Nucleus accumbens (tissue), 56 donors: ENCODE measurements at regions not wholly inside any gene's neighbourhood (a gene's known extent, or its start where the extent isn't known, plus 50 kb on each side); places are given as distances from the start of the nearest gene placed in this dataset.

ENCODE experiments used
- DNase-seq, 56 donors: peaks; one replicate each; lab custom pipeline; 2025; lab: John Stamatoyannopoulos, UW

GRCh38 chr18:78883501-78883900, 96.1 kb upstream of the SALL3 start:
- no peak for DNase-seq

GRCh38 chr18:78884502-78884901, 95.1 kb upstream of the SALL3 start:
- no peak for DNase-seq

GRCh38 chr18:78889250-78889649, 90.4 kb upstream of the SALL3 start:
- DNase-seq: no peak

DNA sequence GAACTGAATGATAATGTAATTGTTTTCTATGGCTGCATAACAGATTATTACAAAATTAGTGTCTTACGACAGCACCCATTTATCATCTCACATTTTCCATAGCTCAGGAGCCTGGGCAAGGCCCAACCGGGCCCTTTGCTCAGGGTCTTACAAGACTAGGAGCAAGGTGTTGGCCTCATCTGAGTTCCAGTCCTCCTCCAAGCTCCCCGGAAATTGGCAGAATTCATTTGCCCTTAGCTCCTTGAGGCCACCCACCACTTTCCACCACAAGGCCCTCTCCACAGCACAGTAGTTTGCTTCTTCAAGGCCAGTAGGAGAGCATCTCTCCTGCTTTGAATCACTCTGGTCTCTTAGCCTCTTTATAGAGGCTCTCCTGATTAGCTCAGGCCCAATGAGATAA, 89.2 kb upstream of the SALL3 start:
- no peak for DNase-seq

GRCh38 chr18:78891185-78891762, 88.3 kb upstream of the SALL3 start:
- DNase-seq: no peak

DNA sequence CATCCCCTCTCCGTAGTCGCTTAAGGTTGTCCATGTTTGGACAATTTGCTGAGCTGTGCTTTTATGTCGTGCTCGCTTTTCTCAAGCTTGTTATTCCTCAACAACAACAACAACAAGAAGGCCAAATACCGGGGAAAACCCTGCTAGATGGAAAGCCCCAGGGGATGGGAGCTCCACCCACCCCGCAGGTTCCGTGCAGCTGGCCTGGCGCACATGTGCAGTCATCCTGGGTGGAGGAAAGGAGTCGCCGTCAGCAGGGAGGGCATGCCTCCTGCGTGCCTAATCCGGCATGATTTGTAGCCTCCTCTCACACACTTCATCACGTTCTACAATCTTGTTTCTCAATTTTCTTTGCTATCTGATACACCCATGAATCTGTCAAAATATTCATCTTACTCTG, 87.4 kb upstream of the SALL3 start:
- DNase-seq: no peak

DNA sequence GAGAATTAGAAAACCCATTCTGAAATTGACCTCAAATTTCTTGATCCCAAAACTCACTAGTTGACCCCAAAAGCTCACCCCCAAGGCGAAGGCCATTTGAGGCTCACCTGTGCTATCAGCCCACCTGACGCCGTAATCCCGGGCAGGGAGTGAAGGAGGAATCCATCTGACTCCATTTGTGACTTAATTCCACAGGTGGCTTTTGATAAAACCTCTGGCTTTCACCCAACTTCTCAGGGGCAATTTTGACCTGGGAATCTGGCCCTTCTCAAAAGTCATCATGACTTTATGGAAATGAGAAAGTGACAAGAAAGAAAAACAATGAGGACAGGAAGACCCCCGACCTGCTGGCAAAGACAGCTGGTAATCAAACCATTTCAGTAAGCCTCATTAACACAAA, 86.9 kb upstream of the SALL3 start:
- DNase-seq: no peak

GRCh38 chr18:78893281-78894032, 86.2 kb upstream of the SALL3 start:
- DNase-seq: no peak

GRCh38 chr18:78894033-78894305, 85.6 kb upstream of the SALL3 start:
- no peak for DNase-seq

GRCh38 chr18:78895207-78896001, 84.2 kb upstream of the SALL3 start:
- DNase-seq: no peak

- no peak for DNase-seq
Observed at GRCh38 chr18:78896111-78896905, 83.3 kb upstream of the SALL3 start.

DNA sequence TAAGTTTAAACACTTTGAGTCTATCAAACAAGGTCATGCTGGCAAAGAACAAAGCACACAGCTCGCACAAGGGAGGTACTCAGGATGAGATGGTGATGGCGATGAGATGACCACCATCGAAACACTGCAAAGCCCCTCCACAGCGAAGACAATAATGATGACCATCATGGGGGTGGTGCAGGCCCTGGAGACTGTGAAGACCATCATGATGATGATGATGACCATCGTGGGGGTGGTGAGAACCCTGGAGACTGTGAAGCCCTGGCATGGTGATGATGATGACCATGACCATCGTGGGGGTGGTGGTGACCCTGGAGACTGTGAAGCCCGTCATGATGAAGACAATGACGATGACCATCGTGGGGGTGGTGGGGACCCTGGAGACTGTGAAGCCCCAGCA, 81.6 kb upstream of the SALL3 start:
- DNase-seq: no peak

DNA sequence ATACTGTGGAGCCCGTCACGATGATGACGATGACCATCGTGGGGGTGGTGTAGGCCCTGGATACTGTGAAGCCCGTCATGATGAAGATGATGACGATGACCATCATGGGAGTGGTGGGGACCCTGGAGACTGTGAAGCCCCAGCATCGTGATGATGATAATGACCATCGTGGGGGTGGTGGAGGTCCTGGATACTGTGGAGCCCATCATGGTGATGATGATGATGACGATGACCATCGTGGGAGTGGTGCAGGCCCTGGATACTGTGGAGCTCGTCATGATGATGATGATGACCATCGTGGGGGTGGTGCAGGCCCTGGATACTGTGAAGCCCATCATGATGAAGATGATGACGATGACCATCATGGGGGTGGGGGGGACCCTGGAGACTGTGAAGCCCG, 81.0 kb upstream of the SALL3 start:
- no peak for DNase-seq

DNA sequence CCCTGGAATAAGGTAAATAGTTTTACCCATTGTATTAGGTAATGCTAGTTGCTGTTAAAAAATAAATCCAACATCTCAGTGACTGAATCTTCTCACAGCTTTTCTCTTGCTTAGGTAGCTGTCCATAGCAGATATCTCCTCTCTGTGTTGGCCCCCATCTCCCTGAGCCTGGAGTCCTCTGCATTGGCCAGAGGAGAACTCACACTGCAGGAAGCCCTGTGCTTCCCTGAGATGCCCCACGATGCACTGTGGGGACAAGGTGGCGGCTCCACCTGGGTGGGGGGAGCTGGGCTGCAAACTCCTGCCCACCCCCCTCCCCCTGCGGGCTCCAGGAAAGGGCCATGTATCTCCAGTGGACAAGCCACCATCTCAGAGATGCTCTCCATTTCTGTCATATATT, 80.4 kb upstream of the SALL3 start:
- no peak for DNase-seq

- no peak for DNase-seq
Observed at GRCh38 chr18:78900938-78901909, 78.4 kb upstream of the SALL3 start.

DNA sequence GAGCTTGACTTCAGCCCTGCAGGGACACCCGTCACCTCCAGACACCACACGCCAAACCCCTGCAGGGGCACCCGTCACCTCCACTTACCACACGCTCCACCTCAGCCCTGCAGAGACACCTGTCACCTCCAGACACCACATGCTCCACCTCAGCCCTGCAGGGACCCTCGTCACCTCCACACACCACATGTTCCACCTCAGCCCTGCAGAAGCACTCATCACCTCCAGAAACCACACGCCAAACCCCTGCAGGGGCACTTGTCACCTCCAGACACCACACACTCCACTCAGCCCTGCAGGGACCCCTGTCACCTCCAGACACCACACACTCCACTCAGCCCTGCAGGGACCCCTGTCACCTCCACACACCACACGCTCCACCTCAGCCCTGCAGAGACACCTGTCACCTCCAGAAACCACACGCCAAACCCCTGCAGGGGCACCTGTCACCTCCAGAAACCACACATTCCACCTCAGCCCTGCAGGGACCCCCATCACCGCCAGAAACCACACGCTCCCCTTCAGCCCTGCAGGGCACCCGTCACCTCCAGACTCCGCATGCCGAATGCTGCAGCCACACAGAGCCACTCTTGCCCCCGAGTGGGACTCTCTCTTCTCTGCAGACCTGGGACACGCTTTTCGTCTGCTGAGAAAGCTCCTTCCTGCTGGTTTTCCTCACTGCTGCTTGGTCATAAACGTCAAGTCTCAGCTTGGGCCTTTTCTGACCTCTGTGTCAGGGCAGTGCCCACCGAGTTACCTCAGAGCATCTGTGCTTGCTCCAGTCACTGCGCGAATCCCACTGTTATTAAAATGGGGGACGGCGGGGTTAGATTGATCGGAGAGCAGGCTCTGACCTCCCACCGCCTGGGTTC, 77.5 kb upstream of the SALL3 start:
- no peak for DNase-seq

DNA sequence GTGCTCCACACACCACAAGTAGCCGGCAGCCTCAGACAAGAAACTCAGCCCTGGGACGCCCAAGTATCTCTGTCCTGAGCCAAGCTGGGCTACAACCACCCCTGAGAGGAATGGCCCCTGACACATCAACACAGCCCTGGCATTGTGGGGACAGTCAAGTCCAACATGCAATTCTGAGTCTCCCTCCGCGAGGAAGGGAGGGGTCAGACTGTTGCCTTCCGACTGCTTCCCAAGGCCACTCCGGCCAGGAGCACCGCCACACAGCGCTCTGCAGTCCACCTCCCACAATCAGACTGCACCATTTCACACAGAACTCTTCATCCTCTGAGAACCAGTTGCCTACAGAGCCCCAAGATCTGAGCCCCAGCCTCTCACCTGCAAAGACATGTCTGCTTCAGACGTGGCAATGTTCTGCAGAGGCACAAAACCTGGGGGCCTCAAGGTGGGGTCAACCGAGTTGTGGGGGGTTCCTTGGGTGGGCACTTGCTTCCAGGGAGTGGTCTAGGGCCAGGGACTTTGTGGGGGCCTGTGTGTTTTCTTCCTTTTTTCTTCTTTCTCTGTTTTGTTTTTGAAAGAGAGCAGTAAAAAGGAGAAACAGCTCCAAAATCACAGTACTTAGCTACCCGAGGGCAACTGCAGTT, 76.7 kb upstream of the SALL3 start:
- no peak for DNase-seq

DNA sequence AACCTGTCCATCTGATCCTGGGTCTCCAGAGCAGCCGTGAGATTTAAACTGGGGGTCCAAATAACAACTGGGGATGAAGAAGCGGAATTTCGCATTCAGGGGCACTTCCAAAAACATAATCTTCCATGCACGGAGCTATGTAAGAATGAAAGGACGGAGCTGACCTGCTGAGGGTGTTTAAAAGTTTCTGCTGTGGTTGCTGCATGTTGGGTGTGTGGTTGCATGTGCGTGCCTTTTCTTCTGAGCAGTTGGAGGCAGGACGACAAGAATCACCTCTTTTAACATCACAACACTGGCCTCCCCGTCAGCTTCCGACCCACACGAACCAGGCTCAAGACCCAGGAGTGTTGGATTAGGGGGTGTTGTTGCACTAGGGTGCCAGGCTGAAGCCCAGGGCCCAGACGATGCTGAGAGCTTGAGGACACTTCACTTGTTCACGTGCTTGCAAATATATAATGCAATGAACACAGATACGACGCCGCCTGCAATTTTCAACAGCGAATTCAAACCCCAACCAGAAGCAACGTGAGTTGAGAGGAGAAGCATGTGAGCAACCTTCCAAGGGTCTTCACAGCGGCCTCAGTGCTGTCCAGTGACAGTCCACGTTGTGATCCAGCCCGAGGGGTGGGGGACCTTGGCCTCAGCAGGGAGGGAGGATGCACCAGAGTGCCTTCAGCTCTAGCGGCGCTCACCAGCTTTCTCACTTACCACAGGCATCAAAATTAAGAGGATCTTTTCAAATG, 76.0 kb upstream of the SALL3 start:
- DNase-seq: no peak
